ENCODE measurements at regions not wholly inside any gene's neighbourhood (a gene's known extent, or its start where the extent isn't known, plus 50 kb on each side); places are given as distances from the start of the nearest gene placed in this dataset.
A peak's percentile ranks its signal among the peaks of the same experiment; 100 is the strongest.
"Not testable (repeated sequence)": the region's sequence is repeated elsewhere in the genome, so short reads cannot be mapped to it uniquely, and the experiment has no call there.

DNA sequence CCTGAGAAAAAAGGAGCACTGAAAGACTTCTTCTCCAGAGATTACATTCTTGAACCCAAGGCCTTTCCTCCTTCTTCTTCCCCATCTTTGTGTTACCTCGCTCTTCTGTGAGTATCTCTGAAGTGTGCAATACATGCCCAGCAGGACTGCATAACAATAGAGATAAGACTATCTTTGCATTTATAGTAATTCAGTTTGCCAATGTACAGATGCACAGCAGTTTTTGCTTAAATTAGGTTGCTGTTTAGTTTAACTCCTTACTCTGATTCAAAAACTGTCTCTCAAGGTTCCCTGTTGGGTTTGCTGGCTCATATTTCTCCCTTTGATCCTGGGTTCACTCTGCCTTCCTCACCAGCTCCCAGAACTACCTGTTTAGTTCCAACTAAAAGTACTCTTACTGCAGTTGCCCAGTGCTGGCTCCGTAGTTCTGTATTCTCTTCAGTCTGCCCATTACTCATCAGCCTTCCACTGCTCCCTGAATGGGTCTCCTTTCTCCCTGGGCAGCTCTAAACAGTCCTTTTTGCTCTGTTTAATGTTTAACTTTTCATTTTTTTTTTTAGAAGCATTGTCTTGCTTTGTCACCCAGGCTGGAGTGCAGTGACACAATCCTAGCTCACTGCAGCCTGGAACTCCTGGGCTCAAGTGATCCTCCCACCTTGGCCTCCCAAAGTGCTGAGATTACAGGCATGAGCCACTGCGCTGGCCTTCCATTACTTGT is 180.6 kb upstream of the CAND1 start:
- no peak for DNase-seq

DNA sequence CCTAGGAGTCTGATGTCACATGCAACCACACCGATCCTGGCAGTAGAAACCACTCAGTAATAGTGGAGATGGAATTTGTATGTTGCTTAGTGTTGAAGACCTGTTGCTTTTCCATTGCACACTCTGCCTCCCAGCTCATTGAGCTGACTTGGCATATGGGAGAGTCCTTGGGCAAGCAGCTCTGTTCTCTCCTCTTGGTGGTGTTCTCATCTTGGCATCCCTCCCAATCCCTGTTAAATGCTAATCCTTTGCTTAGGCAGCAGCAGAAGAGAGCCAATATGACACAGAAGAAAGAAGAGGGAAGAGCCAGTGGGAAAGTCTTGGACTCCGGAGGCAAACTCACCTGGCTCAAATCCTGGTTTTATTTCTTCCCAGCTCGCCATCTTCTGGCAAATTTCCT is 178.0 kb upstream of the CAND1 start:
- no peak for DNase-seq

DNA sequence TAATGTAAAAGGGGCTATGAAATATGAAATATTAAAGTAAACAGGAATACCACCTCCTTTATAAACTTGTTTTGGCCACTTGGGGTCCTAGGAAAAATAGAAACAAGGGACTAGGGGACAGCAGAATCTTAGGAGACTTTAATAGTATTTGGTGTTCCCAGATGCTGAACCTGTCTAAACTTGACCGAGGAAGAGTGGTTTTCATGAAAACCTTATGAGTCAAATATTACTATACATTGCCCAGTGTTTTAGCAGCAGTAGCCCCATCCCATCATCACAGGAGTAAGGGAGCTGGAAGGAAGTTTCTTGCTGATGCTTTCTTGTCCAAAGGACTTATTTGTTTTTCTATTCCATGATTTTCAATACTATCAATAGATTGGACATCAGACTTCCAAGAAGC is 177.5 kb upstream of the CAND1 start:
- no peak for DNase-seq

DNA sequence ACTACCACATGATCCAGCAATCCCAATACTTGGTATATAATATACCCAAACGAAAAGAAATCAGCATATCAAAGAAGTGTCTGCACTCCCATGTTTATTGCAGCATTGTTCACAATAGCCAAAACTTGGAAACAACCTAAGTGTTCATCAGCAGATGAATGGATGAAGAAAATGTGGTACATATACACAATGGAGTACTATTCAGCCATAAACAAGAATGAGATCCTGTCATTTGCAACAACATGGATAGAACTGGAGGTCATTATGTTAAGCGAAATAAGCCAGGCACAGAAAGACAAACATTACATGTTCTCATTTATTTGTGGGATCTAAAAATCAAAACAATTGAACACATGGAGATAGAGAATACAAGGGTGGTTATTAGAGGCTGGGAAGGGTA is 176.2 kb upstream of the CAND1 start:
- DNase-seq = not testable (repeated sequence)

DNA sequence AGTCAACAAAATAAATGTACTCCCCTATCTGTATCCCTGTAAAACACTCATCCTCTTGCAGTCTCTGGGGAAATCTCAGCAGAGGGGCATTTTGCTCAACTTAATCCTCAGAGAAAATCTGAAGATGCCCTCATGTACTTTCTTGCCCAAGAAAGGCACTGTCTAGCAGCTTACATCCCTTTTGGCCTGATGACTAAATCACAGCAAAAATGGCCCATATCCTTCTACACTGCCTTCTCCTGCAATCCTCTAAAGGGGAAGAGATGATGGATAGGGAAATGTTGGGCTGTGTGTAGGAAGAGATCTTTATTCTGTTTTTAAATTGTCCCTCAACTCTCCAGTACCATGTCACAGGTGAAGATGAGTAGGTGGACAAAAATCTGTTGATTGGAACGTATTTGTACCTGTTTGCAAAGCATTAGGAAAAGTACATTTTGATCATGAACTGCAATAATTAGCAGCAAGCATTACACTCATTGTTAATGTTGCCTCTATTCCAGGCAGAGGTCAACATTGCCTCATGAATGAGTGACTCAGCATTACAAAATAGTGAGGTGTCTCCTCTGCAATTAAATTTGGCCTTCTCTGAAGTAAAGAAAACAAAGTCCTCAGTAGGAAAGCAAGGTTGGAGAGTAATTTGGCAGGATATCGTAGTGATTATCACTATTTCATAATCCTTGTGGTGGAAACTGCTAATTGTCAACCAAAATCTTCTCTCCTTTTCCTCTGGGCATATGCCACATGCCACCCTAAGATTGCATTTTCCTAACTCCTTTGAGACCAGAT is 172.4 kb upstream of the CAND1 start:
- DNase-seq = no peak

DNA sequence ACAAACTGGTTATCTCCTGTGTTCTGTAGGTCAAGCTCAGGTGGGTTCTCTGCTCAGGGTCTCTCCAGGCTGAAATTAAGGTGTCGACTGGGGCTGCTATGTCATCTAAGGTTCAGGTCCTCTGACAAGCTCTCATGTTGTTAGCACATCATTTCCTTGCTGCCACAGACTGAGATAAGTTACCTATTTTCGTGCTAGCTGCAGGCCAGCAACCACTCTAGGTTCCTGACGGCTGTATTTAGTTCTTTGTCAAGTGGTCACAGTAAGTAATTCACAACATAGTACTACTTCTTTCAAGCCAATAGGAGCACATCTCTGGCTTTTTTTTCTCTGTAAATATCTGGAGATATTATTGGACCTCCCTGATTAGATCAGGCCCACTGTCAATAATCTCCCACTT is 169.3 kb upstream of the CAND1 start:
- DNase-seq = no peak

DNA sequence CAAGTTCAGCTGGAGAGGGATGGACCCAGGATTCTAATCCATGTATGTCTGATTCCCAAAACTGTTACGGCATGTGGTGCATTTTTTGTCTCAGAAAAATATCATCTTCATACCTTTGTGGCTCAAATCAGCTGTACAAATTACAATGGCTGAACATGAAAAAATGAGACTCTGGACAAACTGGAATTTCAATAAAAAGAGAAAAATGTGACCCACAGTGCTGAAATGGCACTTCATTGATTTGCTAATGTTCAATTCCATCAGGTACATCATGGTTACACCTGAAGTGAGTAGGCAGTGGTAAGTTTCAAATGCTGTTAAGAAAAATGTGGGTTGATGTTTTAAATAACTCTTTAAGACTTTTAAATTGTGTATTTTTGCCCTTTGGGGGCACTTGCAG is 165.6 kb upstream of the CAND1 start:
- DNase-seq = no peak

DNA sequence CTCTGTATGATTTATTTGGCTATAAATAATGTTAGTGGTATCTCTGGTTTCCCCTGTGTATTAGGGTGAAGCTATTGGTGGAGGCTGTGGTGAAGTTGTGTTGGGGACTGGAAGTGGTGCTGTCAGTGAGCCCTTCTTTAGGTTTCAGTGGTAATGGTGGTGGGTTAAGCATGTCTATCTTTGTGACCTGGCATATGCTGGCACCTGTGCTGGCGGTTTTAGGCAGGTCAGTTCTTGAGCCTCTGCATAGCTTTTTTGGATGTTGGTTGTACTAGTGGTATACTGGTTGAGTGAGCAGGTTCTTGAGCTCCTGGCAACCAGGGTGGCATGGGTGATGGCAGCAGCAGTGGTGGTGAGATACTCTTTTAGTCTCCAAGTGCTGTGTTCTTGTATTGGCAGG is 161.9 kb upstream of the CAND1 start:
- DNase-seq = no peak

DNA sequence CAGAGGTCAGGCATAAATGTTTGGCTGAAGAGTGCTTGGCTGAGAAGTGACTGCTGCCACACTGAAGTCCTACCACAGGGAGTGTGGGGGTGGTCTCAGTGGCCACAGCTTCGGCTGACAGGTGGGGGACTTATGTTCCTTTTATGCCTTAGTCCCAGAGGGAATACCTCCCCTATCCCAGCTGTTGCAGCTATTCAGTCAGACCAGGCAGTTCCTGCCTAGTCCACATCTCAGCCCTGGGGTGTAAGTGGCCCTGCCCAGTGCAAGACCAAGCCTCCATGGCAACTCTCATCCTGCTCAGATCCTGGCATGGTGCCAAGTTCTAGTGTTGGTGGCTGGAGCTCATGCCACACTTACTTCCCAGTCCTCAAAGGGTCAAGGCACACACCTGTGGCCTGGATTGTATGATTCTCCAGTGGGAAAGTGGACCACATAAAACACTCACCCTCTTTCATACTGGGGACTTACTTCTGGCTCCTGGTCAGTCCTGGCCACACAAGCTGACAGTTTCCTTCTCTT is 161.3 kb upstream of the CAND1 start:
- DNase-seq = no peak

DNA sequence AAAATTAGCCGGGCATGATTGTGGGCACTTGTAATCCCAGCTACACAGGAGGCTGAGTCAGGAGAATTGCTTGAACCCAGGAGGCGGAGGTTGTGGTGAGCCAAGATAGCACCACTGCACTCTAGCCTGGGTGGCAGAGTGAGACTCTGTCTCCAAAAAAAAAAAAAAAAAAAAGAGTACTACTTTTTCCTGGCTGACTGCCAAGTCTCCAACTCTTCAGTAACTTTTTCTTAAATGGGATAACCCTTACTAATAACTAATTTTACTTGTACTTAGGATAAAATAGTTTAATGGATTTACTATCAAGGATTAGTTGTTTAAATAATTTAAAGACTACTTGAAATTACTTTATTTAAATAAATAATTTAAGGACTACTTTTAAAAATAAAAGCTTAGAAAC is 158.8 kb upstream of the CAND1 start:
- not testable (repeated sequence) for DNase-seq

DNA sequence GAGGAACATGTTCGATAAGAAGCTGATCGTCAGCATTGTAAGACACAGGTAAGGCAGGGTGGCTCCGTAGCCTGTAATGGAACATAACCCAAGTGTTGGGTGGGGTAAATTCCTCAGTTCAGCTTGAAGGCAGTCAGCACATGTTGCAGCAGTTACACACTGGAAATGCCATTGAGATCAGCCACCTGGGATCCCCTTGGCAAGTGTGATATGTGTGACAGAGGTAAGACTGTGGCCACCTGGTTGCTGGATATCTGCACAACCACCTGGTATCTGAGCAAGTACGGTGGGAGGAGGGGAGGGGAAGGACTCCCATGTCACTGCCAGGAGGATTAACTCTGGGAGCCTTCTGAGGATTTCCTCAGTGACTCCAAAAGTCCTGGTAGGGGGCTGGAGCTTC is 158.0 kb upstream of the CAND1 start:
- DNase-seq = no peak

DNA sequence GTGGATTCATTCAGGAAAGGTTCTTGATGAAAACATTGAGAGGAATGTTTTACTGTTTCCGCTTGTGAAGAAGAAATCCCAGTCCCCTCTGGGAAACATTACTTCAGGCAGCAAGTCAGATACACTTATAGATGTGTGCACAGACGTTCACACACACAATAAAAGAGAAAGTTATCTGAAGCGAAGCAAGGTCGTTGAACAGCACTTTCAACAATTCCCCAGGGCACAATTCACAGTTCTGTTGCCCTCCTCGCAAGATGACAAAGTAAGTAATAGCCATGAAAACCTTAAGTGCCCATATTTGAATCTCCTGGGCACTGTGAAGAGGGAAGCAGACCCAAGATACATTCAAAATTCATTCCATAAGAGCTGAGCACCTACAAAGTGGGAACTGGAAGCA is 156.6 kb upstream of the CAND1 start:
- no peak for DNase-seq

DNA sequence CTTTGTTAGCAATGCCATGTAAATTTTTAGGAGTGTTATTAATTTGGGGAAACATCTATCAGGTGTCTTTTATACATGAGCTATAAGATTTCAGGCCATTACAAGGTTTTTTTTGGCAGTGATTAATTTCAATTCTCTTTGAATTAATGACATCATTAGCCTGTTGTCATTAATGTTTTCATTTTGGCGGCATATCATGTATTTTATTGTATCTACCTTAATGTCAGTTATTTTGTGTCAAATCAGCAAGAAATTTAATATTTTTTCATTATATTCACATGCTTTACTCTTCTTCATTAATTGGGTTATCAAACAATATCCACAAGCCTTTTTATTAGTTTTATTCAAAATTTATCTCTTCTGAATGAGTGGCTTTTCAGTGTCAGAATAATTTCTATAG is 153.0 kb upstream of the CAND1 start:
- no peak for DNase-seq

DNA sequence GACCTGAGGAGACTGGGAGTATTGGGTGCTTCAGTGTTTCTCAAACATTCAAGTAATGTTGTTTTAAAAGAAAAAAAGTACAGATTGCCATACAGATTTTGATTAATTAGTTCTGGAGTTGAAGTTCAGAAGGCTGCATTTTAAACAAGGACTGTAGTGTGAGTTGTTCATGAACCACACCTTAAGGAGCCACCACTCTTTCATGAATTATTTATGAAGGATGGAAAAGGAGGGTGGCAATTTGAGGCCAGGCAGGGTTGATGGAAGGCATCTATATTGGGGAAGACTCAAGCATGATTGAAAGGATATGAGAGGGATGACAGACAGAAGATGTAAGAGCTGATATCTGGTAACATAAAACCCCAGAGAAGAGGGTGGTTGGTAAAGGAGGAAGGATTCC is 146.6 kb upstream of the CAND1 start:
- no peak for DNase-seq

DNA sequence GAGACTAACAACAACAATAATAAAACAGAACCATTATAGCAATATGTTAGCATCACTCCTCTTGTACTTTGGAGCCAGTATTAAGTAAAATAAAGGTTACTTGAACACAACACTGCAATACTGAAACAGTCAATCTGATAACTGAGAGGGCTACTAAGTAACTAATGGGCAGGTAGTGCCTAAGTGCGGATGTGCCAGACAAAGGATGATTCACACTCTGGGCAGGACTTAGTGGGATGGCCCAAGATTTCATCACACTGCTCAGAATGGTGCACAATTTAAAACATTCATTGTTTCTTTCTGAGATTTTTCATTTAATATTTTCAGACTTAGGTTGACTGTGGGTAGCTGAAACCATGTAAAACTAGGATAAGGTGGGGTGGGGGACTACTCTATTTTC is 131.9 kb upstream of the CAND1 start:
- DNase-seq = no peak

DNA sequence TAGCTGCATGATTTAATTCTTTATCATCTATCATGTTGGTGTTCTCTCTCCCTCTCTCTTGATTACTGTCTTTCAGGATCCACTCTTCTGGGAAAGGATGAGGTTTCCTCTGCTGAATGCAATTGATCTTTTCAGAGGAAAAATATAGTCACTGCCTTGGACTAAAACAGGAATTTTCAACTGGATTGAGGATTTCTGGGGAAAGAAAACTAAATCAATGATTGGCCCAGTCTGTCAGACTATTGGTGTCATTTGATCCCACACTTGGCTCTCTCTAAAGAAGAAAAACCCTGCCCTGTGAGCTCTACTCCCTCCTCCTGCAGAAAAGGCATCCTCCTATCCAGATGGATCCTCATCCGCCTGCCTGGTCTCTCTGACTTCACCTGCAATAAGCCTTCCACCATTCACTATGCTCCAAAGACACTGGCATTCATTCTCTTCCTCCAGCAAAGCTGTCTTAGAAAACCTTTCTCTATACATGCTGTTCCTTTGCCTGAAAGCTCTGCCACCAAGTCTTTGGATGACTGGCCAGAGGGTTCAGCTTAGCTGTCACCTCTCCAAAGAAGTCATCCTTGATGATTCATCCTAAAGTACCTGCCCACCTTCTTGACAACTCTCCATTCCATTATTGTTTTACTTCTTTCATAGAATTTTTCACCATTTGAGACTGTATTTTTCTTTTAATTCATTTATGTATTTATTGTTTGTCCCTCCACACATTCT is 127.7 kb upstream of the CAND1 start:
- DNase-seq = peak; percentile 30

DNA sequence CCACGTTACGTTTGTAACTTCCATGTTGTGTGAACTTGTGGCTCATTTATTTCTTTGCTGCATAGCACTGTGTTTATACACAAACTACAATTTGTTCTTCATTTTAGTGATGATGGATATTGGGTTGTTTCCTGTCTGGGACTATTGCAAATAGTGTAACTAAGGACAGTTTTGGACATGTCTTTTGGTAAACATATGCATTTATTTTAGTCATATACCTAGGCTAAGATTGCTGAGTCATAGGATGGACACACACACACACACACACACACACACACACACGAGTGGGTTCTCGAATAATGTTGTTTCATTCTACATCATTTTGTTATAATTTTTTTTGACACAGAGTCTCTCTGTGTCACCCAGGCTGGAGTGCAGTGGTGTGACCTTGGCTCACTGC is 123.5 kb upstream of the CAND1 start:
- DNase-seq = no peak

DNA sequence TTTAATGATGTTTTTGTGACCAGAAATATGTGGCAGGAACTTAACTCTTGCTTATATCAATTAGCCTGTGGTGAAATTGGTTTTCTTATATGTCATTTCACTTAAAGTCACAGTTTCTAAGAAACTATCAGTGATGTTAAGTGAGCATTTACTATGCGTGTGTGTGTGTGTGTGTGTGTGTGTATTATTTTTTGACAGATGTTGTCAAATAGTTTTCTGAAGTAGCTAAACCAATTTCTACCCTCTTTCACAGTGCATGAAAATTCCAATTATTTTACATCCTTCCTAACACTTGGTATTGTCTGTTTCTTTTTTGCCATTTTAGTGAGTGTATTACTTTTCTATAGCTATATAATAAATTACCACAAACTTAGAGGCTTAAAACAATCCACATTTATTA is 122.1 kb upstream of the CAND1 start:
- DNase-seq = no peak

DNA sequence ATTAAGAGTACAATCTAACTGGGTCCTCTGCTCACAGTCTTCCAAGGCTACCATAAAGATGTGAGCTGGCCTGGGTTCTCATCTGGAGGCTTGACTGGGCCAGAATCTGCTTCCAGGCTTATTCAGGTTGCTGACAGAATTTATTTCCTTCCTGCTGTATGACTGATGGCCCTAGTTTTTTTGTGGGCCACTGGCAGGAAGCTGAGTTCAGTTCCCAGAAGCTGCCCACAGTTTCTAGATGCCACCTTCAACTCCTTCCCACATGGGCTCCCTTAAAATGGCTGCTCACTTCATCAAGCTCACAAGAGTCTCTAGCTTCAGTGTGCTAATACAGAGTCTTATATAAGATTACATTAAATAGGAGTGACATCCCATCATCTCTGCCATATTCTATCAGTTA is 121.7 kb upstream of the CAND1 start:
- DNase-seq = no peak

DNA sequence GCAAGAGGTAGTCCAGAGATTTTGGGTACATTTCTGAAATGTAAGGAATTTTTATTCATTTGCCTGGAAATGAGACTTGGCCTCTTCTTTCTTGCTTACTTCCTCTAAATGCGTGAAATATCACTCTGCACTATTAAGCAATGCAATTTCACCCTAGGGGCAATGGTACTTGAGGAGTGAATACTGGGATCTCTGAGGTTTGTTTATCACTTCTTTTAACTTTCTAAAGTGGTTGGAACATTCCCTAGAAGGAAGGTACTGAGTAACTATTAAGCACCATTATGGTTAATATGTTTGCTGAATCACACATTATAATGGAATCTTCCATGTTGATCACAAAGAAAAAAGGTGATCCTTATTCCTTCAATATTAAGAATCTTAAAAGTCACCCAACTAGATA is 120.9 kb upstream of the CAND1 start:
- DNase-seq = no peak

DNA sequence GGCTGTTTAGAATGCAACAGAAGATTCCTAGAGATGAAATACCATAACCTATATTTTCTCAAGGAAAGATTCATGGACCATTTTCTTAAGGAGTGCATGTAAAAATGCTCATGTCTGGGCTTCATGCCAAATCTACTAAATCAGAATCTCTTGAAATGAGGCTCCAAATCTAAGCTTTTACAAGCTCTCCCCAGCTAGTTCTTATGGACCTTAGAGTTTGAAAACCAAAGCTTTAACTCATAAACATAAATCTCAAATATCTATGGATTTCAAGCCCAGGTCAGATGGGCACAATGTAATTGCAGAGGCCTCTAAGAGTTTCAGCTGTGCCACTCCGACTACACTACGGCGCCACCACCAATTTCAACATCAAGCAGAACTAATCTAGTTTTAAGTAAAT is 117.3 kb upstream of the CAND1 start:
- no peak for DNase-seq

DNA sequence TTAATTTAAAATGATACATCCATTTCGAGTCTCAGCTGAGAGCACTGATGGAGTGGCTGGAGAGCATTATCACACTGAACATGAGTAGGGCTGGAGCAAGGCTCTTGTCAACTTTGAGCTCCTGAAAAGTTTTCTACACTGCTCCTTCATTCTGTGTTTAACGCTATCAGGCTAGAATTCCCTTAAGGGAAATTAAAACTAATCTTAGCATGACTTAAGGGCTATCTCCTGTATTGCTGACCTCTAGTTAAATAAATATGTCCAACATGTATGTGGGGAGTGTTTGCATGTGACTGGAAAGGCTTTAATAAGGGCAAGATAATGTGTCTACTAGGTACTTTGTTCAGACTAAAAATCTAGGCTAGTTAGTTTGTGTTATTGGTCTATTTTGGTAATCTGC is 116.7 kb upstream of the CAND1 start:
- no peak for DNase-seq

DNA sequence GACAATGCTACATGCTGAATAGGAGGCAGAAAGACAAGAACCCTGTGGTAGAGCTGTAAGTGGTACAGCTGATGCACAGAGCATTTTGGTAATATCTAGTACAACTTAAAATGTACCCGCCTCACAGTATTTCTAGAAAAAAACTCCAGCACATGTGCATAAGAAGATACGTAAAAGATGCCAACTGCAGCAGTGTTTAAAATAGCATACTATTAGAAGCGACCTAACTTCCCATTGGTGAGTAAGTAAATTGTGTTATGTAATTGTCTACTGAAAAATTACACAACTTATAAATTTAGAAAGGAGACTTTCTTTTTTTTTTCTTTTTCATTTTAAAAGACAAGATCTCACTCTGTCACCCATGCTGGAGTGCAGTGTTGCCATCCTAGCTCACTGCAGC is 114.3 kb upstream of the CAND1 start:
- no peak for DNase-seq

DNA sequence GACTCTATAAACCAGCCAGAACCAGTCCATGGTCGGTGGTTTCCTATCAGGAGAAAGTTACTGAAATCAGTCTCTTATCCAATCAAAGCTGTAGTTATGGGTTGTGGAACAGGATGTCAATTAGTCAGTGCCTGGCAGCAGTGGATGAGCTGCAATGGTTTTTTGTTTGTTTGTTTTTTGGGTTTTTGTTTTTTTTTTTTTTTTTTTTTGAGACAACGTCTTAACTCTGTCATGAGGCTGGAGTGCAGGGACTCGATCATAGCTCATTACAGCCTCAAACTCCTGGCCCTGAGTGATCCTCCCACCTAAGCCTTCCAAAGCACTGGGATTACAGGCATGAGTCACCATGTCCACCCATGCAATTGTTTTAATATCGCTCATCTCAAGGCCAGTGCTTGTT is 113.3 kb upstream of the CAND1 start:
- DNase-seq = no peak

All from stimulated activated CD8-positive, alpha-beta memory T cell treated with anti-CD3 and anti-CD28 coated beads, Interleukin-4, amount 100 ng/mL, for 48 hours (primary cell).